HG02759 (cell line): ENCODE measurements at regions not wholly inside any gene's neighbourhood (a gene's known extent, or its start where the extent isn't known, plus 50 kb on each side); places are given as distances from the start of the nearest gene placed in this dataset.

Experiments
- ATAC-seq: cut with Tn5 transposase; IDR thresholded peaks from one replicate; pipeline ENCODE4 v1.9.1; 2021; ENCODE audit warnings: mild to moderate bottlenecking, moderate library complexity; ENCODE audit not compliant: unreplicated experiment

- ATAC-seq, result no peak
Measured at GRCh38 chr2:29974086-29974485, 52.7 kb upstream of the ALK start.

GRCh38 chr2:29977284-29977683 is 55.9 kb upstream of the ALK start:
- no peak for ATAC-seq

GRCh38 chr2:29981402-29981801 is 60.0 kb upstream of the ALK start:
- no peak for ATAC-seq

- no peak for ATAC-seq
Measured at GRCh38 chr2:29983308-29983707, 61.9 kb upstream of the ALK start.

- no peak for ATAC-seq
Measured at GRCh38 chr2:29987146-29987545, 65.8 kb upstream of the ALK start.

GRCh38 chr2:29990129-29990528 is 68.7 kb upstream of the ALK start:
- no peak for ATAC-seq

- no peak for ATAC-seq
Measured at GRCh38 chr2:29991086-29991485, 69.7 kb upstream of the ALK start.

- no peak for ATAC-seq
Measured at GRCh38 chr2:29995241-29995640, 73.9 kb upstream of the ALK start.

- no peak for ATAC-seq
Measured at GRCh38 chr2:30003128-30003527, 81.7 kb upstream of the ALK start.

GRCh38 chr2:30022444-30023071 is 101.2 kb upstream of the ALK start:
- no peak for ATAC-seq

- no peak for ATAC-seq
Measured at GRCh38 chr2:30024281-30024680, 102.9 kb upstream of the ALK start.

- ATAC-seq, result no peak
Measured at GRCh38 chr2:30026091-30027055, 105.0 kb upstream of the ALK start.

- ATAC-seq, result no peak
Measured at GRCh38 chr2:30029804-30030203, 108.4 kb upstream of the ALK start.

GRCh38 chr2:30030361-30030760 is 109.0 kb upstream of the ALK start:
- no peak for ATAC-seq

- ATAC-seq, result no peak
Measured at GRCh38 chr2:30031184-30031583, 109.8 kb upstream of the ALK start.

- no peak for ATAC-seq
Measured at GRCh38 chr2:30034052-30034775, 112.6 kb upstream of the YPEL5 start.

GRCh38 chr2:30037016-30037415 is 109.8 kb upstream of the YPEL5 start:
- no peak for ATAC-seq

- ATAC-seq, result no peak
Measured at GRCh38 chr2:30038419-30038818, 108.4 kb upstream of the YPEL5 start.

- no peak for ATAC-seq
Measured at GRCh38 chr2:30039101-30039500, 107.7 kb upstream of the YPEL5 start.

- no peak for ATAC-seq
Measured at GRCh38 chr2:30040147-30040546, 106.7 kb upstream of the YPEL5 start.

- ATAC-seq, result no peak
Measured at GRCh38 chr2:30041884-30042283, 104.9 kb upstream of the YPEL5 start.

GRCh38 chr2:30046396-30046795 is 100.4 kb upstream of the YPEL5 start:
- ATAC-seq, result no peak
